Keratinocyte (primary cell): ENCODE measurements at regions not wholly inside any gene's neighbourhood (a gene's known extent, or its start where the extent isn't known, plus 50 kb on each side); places are given as distances from the start of the nearest gene placed in this dataset.

ENCODE experiments used
- EZH2 ChIP-seq: IDR thresholded peaks from one replicate; pipeline ENCODE4 v1.6.1; 2012; ENCODE audit warnings: inconsistent platforms, mild to moderate bottlenecking, low read length, moderate library complexity
- TF ChIP-seq, protein P1 (sequence below), 3 experiments: IDR thresholded peaks in 1 of 3; conservative IDR thresholded peaks in 1 of 3; optimal IDR thresholded peaks in 1 of 3; 2 replicates in 2 of 3; 3 replicates in 1 of 3; pipeline versions ENCODE3 to v1.5.1; 2011; ENCODE audit warnings: low read length in 3 of 3, mild to moderate bottlenecking in 3 of 3, moderate library complexity in 2 of 3, control low read depth in 1 of 3, inconsistent platforms in 1 of 3; ENCODE audit not compliant: insufficient read depth in 2 of 3; ENCODE audit errors: extremely low read depth in 1 of 3

DNA sequence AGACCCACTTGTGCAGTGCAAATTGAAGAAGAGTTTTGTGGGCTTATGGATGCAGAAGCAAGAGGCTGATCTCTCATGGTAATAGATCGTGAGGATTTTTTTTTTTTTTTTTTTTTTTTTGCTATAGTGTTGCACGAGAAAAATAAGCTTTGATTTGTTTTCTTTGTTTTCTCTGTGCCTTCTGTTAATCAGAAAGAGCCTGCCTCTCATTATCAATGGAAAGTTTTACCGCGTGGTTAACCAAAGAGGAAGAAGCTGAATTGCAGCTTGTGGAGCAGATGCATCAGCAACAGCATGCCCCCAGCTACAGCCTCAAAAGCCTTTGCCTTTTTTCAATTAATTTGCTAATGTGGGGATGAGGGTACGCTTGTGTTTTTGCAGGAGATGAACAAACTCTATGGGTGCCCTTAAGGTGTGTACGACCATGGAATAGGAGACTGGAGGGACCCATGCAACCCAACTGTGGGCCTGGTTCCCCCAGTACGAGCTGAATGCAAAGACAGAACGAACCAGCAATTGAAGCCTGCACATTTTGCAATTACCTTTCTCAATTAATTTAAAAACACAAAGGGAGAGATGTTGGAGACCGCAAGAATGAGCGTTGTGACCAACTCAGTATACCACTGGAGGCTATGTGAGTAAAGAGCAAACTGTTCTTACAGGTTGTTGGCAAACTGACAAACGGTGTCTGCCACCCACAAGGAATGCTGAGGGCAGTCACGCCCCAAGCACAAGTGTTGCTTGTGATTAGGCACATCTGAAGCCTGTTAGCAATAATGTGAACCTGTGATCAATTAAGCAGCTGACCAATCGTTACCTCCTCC, 58.6 kb upstream of the SPRY2 start:
- TF ChIP-seq, protein P1, sequence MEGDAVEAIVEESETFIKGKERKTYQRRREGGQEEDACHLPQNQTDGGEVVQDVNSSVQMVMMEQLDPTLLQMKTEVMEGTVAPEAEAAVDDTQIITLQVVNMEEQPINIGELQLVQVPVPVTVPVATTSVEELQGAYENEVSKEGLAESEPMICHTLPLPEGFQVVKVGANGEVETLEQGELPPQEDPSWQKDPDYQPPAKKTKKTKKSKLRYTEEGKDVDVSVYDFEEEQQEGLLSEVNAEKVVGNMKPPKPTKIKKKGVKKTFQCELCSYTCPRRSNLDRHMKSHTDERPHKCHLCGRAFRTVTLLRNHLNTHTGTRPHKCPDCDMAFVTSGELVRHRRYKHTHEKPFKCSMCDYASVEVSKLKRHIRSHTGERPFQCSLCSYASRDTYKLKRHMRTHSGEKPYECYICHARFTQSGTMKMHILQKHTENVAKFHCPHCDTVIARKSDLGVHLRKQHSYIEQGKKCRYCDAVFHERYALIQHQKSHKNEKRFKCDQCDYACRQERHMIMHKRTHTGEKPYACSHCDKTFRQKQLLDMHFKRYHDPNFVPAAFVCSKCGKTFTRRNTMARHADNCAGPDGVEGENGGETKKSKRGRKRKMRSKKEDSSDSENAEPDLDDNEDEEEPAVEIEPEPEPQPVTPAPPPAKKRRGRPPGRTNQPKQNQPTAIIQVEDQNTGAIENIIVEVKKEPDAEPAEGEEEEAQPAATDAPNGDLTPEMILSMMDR (optimal IDR thresholded peaks at IDR 0.05 in 1 of 3, IDR thresholded peaks at IDR 0.05 in 1 of 3, conservative IDR thresholded peaks at IDR 0.05 in 1 of 3; ENCODE audit: extremely low read depth in 1 of 3, insufficient read depth in 2 of 3, low read length in 3 of 3) = no peak
- no peak for TF ChIP-seq EZH2
